ENCODE measurements at regions not wholly inside any gene's neighbourhood (a gene's known extent, or its start where the extent isn't known, plus 50 kb on each side); places are given as distances from the start of the nearest gene placed in this dataset.

DNA sequence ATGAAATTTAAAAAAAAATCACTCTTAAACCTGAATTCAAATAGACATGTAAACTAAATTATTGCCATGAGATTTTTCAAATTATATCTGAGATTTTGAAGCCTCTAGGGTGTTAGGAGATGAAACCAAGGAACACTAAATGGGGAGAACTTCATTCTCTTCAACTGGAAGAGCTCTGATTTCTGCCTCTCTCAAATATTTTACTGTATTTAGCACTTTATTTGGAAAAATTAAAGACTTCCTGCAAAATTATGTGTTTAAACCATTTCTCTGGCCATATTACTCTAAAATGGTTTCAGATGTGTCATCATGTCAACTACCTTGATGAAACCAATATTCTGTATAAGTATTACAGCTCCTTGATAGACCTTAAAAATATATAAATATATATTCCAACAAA lies 1571.6 kb upstream of the PRR20A start:
- in situ Hi-C loops (cut with HindIII; ENCODE audit: low sequenced_read_pairs): no loop called here
- no peak overlapping the region for H3K4me3 ChIP-seq (ENCODE audit: low read depth, low read length)
- TF ChIP-seq, protein P1, sequence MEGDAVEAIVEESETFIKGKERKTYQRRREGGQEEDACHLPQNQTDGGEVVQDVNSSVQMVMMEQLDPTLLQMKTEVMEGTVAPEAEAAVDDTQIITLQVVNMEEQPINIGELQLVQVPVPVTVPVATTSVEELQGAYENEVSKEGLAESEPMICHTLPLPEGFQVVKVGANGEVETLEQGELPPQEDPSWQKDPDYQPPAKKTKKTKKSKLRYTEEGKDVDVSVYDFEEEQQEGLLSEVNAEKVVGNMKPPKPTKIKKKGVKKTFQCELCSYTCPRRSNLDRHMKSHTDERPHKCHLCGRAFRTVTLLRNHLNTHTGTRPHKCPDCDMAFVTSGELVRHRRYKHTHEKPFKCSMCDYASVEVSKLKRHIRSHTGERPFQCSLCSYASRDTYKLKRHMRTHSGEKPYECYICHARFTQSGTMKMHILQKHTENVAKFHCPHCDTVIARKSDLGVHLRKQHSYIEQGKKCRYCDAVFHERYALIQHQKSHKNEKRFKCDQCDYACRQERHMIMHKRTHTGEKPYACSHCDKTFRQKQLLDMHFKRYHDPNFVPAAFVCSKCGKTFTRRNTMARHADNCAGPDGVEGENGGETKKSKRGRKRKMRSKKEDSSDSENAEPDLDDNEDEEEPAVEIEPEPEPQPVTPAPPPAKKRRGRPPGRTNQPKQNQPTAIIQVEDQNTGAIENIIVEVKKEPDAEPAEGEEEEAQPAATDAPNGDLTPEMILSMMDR (IDR thresholded peaks at IDR 0.05; ENCODE audit: low read depth, low read length, missing control alignments): no peak
- DNase-seq (ENCODE audit: low read depth): no peak

DNA sequence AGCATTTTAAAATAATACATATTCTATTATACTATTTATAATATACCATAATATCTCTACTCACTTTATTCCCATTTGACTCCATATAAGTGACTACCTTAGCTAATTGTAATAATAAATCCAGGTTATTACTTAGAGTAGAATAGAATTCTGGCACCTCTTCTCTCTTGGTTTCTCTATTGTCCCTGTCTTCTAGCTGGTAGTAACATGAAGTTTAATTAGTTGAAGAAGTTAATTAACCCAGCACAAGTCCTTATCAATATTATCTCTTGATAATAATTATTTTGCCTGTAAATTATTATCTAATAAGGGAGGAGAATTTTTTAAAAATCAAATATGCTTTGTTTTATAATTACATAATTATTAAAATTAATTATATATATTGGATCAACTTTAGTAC lies 1571.2 kb upstream of the PRR20A start:
- TF ChIP-seq, protein P1 (IDR thresholded peaks at IDR 0.05; ENCODE audit: low read depth, low read length, missing control alignments): no peak
- DNase-seq (ENCODE audit: low read depth): no peak
- H3K4me3 ChIP-seq (ENCODE audit: low read depth, low read length): no peak overlapping the region
- in situ Hi-C loops (cut with HindIII; ENCODE audit: low sequenced_read_pairs): no loop called here

DNA sequence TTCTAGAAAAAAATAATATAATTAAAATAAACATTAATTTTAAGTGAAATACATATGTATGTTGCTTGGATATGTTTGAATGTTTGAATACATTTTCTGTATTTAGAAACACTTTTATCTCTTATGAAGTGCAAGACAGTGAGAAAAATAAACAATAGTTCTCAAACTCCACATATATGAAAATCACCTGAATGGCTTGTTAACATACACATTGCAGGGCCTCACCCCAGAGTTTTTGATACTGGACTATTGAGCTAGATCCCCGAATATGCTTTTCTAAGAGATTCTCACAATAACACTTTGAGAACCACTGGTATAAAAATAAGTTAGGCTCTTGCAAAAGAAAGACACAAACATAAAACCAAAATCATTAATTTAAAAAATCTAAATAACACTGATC lies 1570.3 kb upstream of the PRR20A start:
- in situ Hi-C loops (cut with HindIII; ENCODE audit: low sequenced_read_pairs): no loop called here
- TF ChIP-seq, protein P1 (IDR thresholded peaks at IDR 0.05; ENCODE audit: low read depth, low read length, missing control alignments): no peak

DNA sequence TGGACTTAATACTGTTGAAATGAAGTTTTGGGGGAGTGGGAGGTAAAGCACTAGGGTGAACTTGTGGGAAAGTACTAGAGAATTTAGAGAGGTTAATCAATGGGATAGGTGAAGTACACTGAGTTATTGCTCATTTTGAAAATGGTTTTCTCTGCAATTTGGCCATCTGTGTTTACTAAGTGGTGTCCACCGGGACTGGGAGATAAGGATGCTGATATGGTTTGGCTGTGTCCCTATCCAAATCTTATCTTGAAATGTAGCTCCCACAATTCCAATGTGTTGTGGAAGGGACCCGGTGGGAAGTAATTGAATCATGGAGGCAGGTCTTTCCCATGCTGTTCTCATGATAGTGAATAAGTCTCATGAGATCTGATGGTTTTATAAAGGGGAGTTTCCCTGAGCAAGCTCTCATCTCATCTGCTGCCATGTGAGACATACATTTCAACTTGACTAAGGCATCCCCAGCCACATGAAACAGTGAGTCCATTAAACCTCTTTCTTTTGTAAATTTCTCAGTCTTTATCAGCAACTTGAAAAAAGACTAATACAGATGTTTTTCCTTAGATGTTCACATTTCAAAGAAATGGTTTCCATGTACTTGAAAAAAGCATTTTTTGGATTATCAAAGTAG lies 1569.4 kb upstream of the PRR20A start:
- in situ Hi-C loops (cut with HindIII; ENCODE audit: low sequenced_read_pairs): no loop called here
- TF ChIP-seq, protein P1 (IDR thresholded peaks at IDR 0.05; ENCODE audit: low read depth, low read length, missing control alignments): no peak
- no peak overlapping the region for H3K4me3 ChIP-seq (ENCODE audit: low read depth, low read length)
- DNase-seq (ENCODE audit: low read depth): no peak

More for the DNA sequence above, 1570.3 kb upstream of the PRR20A start:
- H3K4me3 ChIP-seq (ENCODE audit: low read depth, low read length): no peak overlapping the region
- no peak for DNase-seq (ENCODE audit: low read depth)

DNA sequence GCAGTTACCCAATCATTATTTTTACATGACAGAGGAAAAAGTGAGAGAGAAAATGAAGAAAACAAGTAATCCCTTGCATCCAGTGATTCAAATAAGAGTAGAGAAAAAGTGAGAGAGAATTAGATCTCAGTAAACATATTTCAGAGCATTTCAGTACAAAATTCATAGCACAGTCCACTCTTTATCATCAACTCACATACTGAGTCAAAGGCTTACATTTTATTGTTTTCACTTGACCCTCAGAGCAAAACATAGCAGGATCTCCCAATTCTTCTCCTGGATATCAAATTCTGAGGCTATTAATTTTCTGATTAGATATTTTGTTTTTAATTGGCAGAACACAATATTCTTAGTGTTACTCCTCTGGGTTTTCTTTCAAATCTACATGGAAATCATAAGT lies 1568.3 kb upstream of the PRR20A start:
- in situ Hi-C loops (cut with HindIII; ENCODE audit: low sequenced_read_pairs): no loop called here
- DNase-seq (ENCODE audit: low read depth): no peak
- no peak overlapping the region for H3K4me3 ChIP-seq (ENCODE audit: low read depth, low read length)
- TF ChIP-seq, protein P1 (IDR thresholded peaks at IDR 0.05; ENCODE audit: low read depth, low read length, missing control alignments): no peak

GRCh38 chr13:55572862-55573261 lies 1567.9 kb upstream of the PRR20A start:
- no peak overlapping the region for H3K4me3 ChIP-seq (ENCODE audit: low read depth, low read length)
- TF ChIP-seq, protein P1 (IDR thresholded peaks at IDR 0.05; ENCODE audit: low read depth, low read length, missing control alignments): no peak
- in situ Hi-C loops (cut with HindIII; ENCODE audit: low sequenced_read_pairs): no loop called here
- DNase-seq (ENCODE audit: low read depth): no peak
